WTC11 (cell line): ENCODE measurements at regions not wholly inside any gene's neighbourhood (a gene's known extent, or its start where the extent isn't known, plus 50 kb on each side); places are given as distances from the start of the nearest gene placed in this dataset.

Experiments
- ATAC-seq: fragments of 200-7000 bp; cut with Tn5 transposase; 2 replicates; pipeline ENCODE4 v1.10.0; 2021; ENCODE audit warnings: mild to moderate bottlenecking, moderate library complexity
- CTCF ChIA-PET: fragments of 300-600 bp; sonication (Branson Sonifier 250); formaldehyde crosslinking; loops from one replicate; lab custom pipeline; 2021; ENCODE audit warnings: antibody characterized with exemption; lab: Charles Lee
- POLR2A ChIA-PET: fragments of 350-600 bp; sonication (Branson Sonifier 250); formaldehyde crosslinking; loops from one replicate; lab custom pipeline; 2021; ENCODE audit warnings: antibody characterized with exemption; lab: Charles Lee
- DNase-seq: peaks from one replicate; pipeline ENCODE4 v3.0.0; 2021; ENCODE audit warnings: low spot score
- H3K27ac Mint-ChIP-seq: 2 replicates; pipeline ENCODE4 v1.8.0; 2021; ENCODE audit warnings: mixed read lengths
- H3K27me3 Mint-ChIP-seq: 2 replicates; pipeline ENCODE4 v1.8.0; 2021; ENCODE audit warnings: low read depth, mild to moderate bottlenecking, moderate library complexity, mixed read lengths
- H3K36me3 Mint-ChIP-seq: 2 replicates; pipeline ENCODE4 v1.8.0; 2021; ENCODE audit warnings: mixed read lengths
- H3K4me1 Mint-ChIP-seq: 2 replicates; pipeline ENCODE4 v1.8.0; 2022; ENCODE audit warnings: mixed read lengths
- H3K4me3 Mint-ChIP-seq: 2 replicates; pipeline ENCODE4 v1.8.0; 2021; ENCODE audit warnings: mild to moderate bottlenecking, moderate library complexity, mixed read lengths
- H3K9me3 Mint-ChIP-seq: 2 replicates; pipeline ENCODE4 v1.8.0; 2021; ENCODE audit warnings: mixed read lengths
- EMX1 ChIP-seq: fragments of 250-450 bp; sonication (Bioruptor Pico); IDR thresholded peaks from 2 replicates; pipeline ENCODE4 v1.8.0; 2021; ENCODE audit warnings: mild to moderate bottlenecking
- ESRRA ChIP-seq: sonication (generic); formaldehyde crosslinking; IDR thresholded peaks from 2 replicates; pipeline ENCODE4 v1.8.1; 2022; ENCODE audit warnings: mild to moderate bottlenecking, missing genetic modification reagents, borderline replicate concordance
- ETV6 ChIP-seq: sonication (generic); formaldehyde crosslinking; IDR thresholded peaks from 2 replicates; pipeline ENCODE4 v1.8.1; 2022; ENCODE audit warnings: mild to moderate bottlenecking, missing genetic modification reagents
- FOXJ3 ChIP-seq: sonication (generic); formaldehyde crosslinking; IDR thresholded peaks from 2 replicates; pipeline ENCODE4 v1.9.0; 2021; ENCODE audit warnings: missing genetic modification reagents, mild to moderate bottlenecking, borderline replicate concordance
- FOXK1 ChIP-seq: sonication (generic); formaldehyde crosslinking; IDR thresholded peaks from 2 replicates; pipeline ENCODE4 v1.8.0; 2022; ENCODE audit warnings: mild to moderate bottlenecking, moderate library complexity, missing genetic modification reagents
- IRF2 ChIP-seq: sonication (generic); formaldehyde crosslinking; IDR thresholded peaks from 2 replicates; pipeline ENCODE4 v1.8.0; 2022; ENCODE audit warnings: low read depth, missing genetic modification reagents, borderline replicate concordance
- JUN ChIP-seq: sonication (generic); formaldehyde crosslinking; IDR thresholded peaks from 2 replicates; pipeline ENCODE4 v1.8.0; 2023; ENCODE audit warnings: mild to moderate bottlenecking, missing genetic modification reagents
- MYBL2 ChIP-seq: sonication (generic); formaldehyde crosslinking; IDR thresholded peaks from 2 replicates; pipeline ENCODE4 v1.8.1; 2023; ENCODE audit warnings: mild to moderate bottlenecking, moderate library complexity, missing genetic modification reagents
- NFATC4 ChIP-seq: fragments of 250-450 bp; sonication (Bioruptor Pico); IDR thresholded peaks from 2 replicates; pipeline ENCODE4 v1.9.0; 2021; ENCODE audit warnings: mild to moderate bottlenecking
- SMAD3 ChIP-seq: sonication (generic); formaldehyde crosslinking; IDR thresholded peaks from 2 replicates; pipeline ENCODE4 v1.8.0; 2022; ENCODE audit warnings: missing genetic modification reagents, mild to moderate bottlenecking, borderline replicate concordance
- SOX15 ChIP-seq: fragments of 250-450 bp; sonication (Bioruptor Pico); IDR thresholded peaks from 2 replicates; pipeline ENCODE4 v1.9.0; 2021; ENCODE audit warnings: mild to moderate bottlenecking
- TCF7 ChIP-seq: sonication (generic); formaldehyde crosslinking; IDR thresholded peaks from 2 replicates; pipeline ENCODE4 v1.8.0; 2022; ENCODE audit warnings: mild to moderate bottlenecking, low read depth, missing genetic modification reagents, moderate library complexity
- TP53 ChIP-seq: sonication (generic); formaldehyde crosslinking; IDR thresholded peaks from 2 replicates; pipeline ENCODE4 v1.8.1; 2023; ENCODE audit warnings: mild to moderate bottlenecking, missing genetic modification reagents
- ZNF219 ChIP-seq: sonication (generic); formaldehyde crosslinking; IDR thresholded peaks from 2 replicates; pipeline ENCODE4 v1.8.0; 2023; ENCODE audit warnings: missing genetic modification reagents, mild to moderate bottlenecking, borderline replicate concordance
- ZNF232 ChIP-seq: sonication (generic); formaldehyde crosslinking; IDR thresholded peaks from 2 replicates; pipeline ENCODE4 v1.8.0; 2022; ENCODE audit warnings: mild to moderate bottlenecking, missing genetic modification reagents
- TF ChIP-seq, protein P1 (sequence below): sonication (generic); formaldehyde crosslinking; IDR thresholded peaks from 2 replicates; pipeline ENCODE4 v1.8.1; 2022; ENCODE audit warnings: missing genetic modification reagents, borderline replicate concordance
- TF ChIP-seq, protein P2 (sequence below): sonication (generic); formaldehyde crosslinking; IDR thresholded peaks from 2 replicates; pipeline ENCODE4 v1.8.0; 2022; ENCODE audit warnings: mild to moderate bottlenecking, missing genetic modification reagents
- TF ChIP-seq, protein P3 (sequence below): sonication (generic); formaldehyde crosslinking; IDR thresholded peaks from 2 replicates; pipeline ENCODE4 v1.8.1; 2023; ENCODE audit warnings: mild to moderate bottlenecking, missing genetic modification reagents
- TF ChIP-seq, protein P4 (sequence below): fragments of 200-600 bp; IDR thresholded peaks from 2 replicates; pipeline ENCODE4 v1.8.0; 2022; ENCODE audit warnings: antibody characterized with exemption
- TF ChIP-seq, protein P5 (sequence below): sonication (generic); formaldehyde crosslinking; IDR thresholded peaks from 2 replicates; pipeline ENCODE4 v1.8.1; 2023; ENCODE audit warnings: mild to moderate bottlenecking, moderate library complexity, missing genetic modification reagents
- TF ChIP-seq, protein P6 (sequence below): fragments of 250-450 bp; sonication (Bioruptor Pico); IDR thresholded peaks from 2 replicates; pipeline ENCODE4 v1.8.0; 2021; ENCODE audit warnings: mild to moderate bottlenecking
- TF ChIP-seq, protein P7 (sequence below): sonication (generic); formaldehyde crosslinking; IDR thresholded peaks from 2 replicates; pipeline ENCODE4 v1.8.0; 2022; ENCODE audit warnings: mild to moderate bottlenecking, missing genetic modification reagents

DNA sequence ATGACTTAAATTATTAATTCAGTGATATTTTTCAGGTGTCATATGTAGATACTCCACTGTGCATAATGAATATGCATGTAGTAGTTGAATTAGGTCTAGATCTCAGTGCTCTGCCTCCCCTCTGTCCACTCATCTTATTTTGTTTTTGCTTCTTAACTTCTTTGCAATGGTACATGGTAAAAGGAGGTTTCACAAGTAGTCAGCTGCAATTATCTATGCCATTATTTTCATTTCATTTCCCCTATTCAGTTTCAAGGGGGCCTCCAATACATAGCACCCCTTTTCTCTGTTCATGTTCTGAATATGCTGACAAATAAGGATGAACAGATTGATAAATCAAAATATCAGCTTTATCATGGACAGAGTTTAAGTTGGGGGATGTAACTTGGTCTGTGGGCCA is 511.6 kb upstream of the ZNF608 start:
- Mint-ChIP-seq H3K4me1 (peaks cover 35% of the 10 kb centered on the region), H3K27me3 (no peaks in the 10 kb centered on the region), H3K9me3 (peaks cover 32% of the 10 kb centered on the region), H3K27ac (no peak overlapping the region), H3K36me3 (peaks cover 32% of the 10 kb centered on the region), H3K4me3 (no peak overlapping the region)
- CTCF ChIA-PET, result no interaction called here
- ATAC-seq, result no peak
- no peak for DNase-seq
- POLR2A ChIA-PET, result interaction anchor here (0.6 kb wide), 1 partner anchor 939 kb away, joined by 3 read pairs; no protein-coding TSS in a partner anchor
- TF ChIP-seq ZNF232 (CRISPR knock-in tag) (no peak), JUN (no peak), ZNF219 (CRISPR knock-in tag) (no peak)

DNA sequence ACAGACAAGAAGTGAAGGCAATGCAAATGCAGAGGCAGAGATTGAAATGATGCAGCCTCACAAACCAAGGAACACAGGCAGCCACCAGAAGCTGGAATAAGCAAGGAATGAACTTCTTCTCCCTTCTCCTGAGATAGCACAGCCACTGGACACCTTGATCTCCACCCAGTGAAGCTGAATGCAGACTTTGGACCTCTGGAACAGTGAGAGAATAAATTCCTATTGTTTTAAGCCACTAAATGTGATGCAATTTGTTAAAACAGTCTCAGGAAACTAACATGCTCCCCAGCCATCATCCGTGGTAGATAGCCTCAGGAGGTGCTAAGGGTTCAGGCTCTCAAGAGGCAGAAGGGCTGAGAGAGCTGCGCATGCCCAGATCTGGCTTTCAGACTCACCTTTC is 512.2 kb upstream of the ZNF608 start:
- no peak for DNase-seq
- H3K4me1 Mint-ChIP-seq, result peaks cover 41% of the 10 kb centered on the region
- POLR2A ChIA-PET, result interaction anchor here (0.6 kb wide), 1 partner anchor 938 kb away, joined by 3 read pairs; no protein-coding TSS in a partner anchor
- no peak overlapping the region for H3K4me3 Mint-ChIP-seq
- H3K36me3 Mint-ChIP-seq, result peaks cover 26% of the 10 kb centered on the region
- CTCF ChIA-PET, result no interaction called here
- no peak overlapping the region for H3K27ac Mint-ChIP-seq
- no peaks in the 10 kb centered on the region for H3K27me3 Mint-ChIP-seq
- no peak for ATAC-seq
- TF ChIP-seq, protein P1, sequence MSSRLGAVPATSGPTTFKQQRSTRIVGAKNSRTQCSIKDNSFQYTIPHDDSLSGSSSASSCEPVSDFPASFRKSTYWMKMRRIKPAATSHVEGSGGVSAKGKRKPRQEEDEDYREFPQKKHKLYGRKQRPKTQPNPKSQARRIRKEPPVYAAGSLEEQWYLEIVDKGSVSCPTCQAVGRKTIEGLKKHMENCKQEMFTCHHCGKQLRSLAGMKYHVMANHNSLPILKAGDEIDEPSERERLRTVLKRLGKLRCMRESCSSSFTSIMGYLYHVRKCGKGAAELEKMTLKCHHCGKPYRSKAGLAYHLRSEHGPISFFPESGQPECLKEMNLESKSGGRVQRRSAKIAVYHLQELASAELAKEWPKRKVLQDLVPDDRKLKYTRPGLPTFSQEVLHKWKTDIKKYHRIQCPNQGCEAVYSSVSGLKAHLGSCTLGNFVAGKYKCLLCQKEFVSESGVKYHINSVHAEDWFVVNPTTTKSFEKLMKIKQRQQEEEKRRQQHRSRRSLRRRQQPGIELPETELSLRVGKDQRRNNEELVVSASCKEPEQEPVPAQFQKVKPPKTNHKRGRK (CRISPR knock-in tag), result no peak
- no peak for TF ChIP-seq ETV6 (CRISPR knock-in tag)
- TF ChIP-seq, protein P2, sequence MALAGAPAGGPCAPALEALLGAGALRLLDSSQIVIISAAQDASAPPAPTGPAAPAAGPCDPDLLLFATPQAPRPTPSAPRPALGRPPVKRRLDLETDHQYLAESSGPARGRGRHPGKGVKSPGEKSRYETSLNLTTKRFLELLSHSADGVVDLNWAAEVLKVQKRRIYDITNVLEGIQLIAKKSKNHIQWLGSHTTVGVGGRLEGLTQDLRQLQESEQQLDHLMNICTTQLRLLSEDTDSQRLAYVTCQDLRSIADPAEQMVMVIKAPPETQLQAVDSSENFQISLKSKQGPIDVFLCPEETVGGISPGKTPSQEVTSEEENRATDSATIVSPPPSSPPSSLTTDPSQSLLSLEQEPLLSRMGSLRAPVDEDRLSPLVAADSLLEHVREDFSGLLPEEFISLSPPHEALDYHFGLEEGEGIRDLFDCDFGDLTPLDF, result no peak
- TF ChIP-seq, protein P3, sequence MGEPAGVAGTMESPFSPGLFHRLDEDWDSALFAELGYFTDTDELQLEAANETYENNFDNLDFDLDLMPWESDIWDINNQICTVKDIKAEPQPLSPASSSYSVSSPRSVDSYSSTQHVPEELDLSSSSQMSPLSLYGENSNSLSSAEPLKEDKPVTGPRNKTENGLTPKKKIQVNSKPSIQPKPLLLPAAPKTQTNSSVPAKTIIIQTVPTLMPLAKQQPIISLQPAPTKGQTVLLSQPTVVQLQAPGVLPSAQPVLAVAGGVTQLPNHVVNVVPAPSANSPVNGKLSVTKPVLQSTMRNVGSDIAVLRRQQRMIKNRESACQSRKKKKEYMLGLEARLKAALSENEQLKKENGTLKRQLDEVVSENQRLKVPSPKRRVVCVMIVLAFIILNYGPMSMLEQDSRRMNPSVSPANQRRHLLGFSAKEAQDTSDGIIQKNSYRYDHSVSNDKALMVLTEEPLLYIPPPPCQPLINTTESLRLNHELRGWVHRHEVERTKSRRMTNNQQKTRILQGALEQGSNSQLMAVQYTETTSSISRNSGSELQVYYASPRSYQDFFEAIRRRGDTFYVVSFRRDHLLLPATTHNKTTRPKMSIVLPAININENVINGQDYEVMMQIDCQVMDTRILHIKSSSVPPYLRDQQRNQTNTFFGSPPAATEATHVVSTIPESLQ (CRISPR knock-in tag), result no peak
- TF ChIP-seq IRF2 (CRISPR knock-in tag), result no peak
- TF ChIP-seq TCF7 (CRISPR knock-in tag), result no peak
- H3K9me3 Mint-ChIP-seq, result peaks cover 26% of the 10 kb centered on the region

DNA sequence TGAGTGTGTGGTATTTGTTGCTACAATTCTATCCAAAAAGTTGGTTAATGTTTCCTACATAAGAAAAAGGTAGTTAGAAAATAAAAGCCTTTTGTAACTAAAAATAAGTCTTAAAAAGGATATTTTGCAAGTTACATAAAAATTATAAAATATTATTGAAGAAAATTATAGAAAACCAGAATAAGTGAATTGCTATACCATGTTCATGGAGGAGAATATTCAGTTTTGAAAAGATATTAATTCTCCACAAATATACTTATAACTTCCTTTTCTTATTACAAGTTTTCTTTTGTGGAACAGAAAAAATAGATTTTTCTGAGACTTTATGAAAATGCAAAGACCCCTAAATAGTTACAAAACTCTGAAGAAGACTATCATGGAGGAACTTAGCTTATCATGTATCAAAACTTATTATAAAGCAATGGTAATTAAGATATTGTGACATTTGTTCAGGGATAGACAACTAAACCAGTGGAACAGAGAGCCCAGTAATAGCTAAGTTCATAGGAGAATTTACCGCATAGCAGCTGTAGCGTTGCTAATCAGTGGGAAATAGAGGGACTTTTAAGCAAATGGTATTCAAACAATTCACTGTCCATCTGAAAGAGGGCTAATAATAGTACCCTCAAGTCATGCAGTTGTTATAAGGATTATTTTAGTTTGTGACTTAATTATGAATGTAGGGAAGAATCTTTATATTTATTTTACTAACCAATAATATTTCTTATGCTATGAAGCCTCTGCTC is 515.2 kb upstream of the ZNF608 start:
- ChIA-PET CTCF (no interaction called here), POLR2A (no interaction called here)
- H3K9me3 Mint-ChIP-seq, result peaks cover 26% of the 10 kb centered on the region
- no peak for DNase-seq
- no peak overlapping the region for H3K27ac Mint-ChIP-seq
- no peaks in the 10 kb centered on the region; the same call in 1 of the 2 replicates for H3K27me3 Mint-ChIP-seq
- no peak overlapping the region for H3K4me3 Mint-ChIP-seq
- H3K36me3 Mint-ChIP-seq, result peaks cover 19% of the 10 kb centered on the region
- peaks cover 47% of the 10 kb centered on the region for H3K4me1 Mint-ChIP-seq
- no peak for ATAC-seq
- TF ChIP-seq, protein P4, sequence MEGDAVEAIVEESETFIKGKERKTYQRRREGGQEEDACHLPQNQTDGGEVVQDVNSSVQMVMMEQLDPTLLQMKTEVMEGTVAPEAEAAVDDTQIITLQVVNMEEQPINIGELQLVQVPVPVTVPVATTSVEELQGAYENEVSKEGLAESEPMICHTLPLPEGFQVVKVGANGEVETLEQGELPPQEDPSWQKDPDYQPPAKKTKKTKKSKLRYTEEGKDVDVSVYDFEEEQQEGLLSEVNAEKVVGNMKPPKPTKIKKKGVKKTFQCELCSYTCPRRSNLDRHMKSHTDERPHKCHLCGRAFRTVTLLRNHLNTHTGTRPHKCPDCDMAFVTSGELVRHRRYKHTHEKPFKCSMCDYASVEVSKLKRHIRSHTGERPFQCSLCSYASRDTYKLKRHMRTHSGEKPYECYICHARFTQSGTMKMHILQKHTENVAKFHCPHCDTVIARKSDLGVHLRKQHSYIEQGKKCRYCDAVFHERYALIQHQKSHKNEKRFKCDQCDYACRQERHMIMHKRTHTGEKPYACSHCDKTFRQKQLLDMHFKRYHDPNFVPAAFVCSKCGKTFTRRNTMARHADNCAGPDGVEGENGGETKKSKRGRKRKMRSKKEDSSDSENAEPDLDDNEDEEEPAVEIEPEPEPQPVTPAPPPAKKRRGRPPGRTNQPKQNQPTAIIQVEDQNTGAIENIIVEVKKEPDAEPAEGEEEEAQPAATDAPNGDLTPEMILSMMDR, result no peak
- TF ChIP-seq, protein P5, sequence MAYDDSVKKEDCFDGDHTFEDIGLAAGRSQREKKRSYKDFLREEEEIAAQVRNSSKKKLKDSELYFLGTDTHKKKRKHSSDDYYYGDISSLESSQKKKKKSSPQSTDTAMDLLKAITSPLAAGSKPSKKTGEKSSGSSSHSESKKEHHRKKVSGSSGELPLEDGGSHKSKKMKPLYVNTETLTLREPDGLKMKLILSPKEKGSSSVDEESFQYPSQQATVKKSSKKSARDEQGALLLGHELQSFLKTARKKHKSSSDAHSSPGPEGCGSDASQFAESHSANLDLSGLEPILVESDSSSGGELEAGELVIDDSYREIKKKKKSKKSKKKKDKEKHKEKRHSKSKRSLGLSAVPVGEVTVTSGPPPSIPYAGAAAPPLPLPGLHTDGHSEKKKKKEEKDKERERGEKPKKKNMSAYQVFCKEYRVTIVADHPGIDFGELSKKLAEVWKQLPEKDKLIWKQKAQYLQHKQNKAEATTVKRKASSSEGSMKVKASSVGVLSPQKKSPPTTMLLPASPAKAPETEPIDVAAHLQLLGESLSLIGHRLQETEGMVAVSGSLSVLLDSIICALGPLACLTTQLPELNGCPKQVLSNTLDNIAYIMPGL (CRISPR knock-in tag), result no peak
- TF ChIP-seq FOXK1 (CRISPR knock-in tag), result no peak
- TF ChIP-seq TP53, result no peak
- TF ChIP-seq SMAD3 (CRISPR knock-in tag), result no peak
- TF ChIP-seq, protein P6, sequence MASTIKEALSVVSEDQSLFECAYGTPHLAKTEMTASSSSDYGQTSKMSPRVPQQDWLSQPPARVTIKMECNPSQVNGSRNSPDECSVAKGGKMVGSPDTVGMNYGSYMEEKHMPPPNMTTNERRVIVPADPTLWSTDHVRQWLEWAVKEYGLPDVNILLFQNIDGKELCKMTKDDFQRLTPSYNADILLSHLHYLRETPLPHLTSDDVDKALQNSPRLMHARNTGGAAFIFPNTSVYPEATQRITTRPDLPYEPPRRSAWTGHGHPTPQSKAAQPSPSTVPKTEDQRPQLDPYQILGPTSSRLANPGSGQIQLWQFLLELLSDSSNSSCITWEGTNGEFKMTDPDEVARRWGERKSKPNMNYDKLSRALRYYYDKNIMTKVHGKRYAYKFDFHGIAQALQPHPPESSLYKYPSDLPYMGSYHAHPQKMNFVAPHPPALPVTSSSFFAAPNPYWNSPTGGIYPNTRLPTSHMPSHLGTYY (CRISPR knock-in tag), result no peak
- TF ChIP-seq JUN, result no peak
- no peak for TF ChIP-seq ESRRA
- no peak for TF ChIP-seq SOX15 (CRISPR knock-in tag)
- TF ChIP-seq FOXJ3 (CRISPR knock-in tag), result no peak
- no peak for TF ChIP-seq MYBL2 (CRISPR knock-in tag)
- TF ChIP-seq, protein P7, sequence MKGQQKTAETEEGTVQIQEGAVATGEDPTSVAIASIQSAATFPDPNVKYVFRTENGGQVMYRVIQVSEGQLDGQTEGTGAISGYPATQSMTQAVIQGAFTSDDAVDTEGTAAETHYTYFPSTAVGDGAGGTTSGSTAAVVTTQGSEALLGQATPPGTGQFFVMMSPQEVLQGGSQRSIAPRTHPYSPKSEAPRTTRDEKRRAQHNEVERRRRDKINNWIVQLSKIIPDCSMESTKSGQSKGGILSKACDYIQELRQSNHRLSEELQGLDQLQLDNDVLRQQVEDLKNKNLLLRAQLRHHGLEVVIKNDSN (CRISPR knock-in tag), result no peak
- TF ChIP-seq EMX1 (CRISPR knock-in tag), result no peak
- no peak for TF ChIP-seq NFATC4 (CRISPR knock-in tag)
